GM19043 (cell line): ENCODE measurements at regions not wholly inside any gene's neighbourhood (a gene's known extent, or its start where the extent isn't known, plus 50 kb on each side); places are given as distances from the start of the nearest gene placed in this dataset.

Source experiments
- ATAC-seq: cut with Tn5 transposase; IDR thresholded peaks from one replicate; pipeline ENCODE4 v1.9.1; 2021; ENCODE audit warnings: low read depth; ENCODE audit not compliant: unreplicated experiment

DNA sequence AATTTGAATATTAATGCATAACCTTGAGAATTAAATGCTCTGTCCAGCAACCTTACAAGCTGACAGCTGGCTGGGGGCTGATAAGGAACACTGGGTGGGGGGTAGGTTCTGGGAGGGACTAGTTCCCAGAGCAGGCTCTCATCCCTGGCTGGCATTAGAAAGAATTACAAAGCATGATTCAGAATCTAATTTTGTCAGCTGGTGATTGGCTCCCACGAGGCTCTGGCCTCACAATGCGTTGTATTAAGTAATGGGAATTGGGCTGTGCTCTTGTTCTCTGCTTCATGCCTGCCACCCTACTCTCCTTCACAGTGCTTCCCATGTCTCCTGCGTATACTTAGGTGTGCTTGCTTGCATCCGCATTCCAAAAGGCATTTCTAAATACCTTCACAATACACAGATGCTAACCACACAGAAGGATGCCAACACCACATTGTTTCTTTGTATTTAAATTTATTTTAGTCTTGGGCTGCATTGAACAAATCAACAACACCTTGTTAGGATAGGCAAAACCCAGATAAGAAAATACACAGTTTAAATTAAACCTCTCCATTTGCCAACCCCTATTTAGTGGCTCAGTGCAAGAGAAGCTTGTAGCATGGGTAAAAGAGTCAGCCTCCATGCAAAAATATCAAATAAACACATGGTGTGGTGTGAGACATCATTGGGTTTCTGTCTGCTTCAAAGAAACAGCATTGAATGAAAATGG, 434.5 kb upstream of the JAG1 start:
- no peak for ATAC-seq

DNA sequence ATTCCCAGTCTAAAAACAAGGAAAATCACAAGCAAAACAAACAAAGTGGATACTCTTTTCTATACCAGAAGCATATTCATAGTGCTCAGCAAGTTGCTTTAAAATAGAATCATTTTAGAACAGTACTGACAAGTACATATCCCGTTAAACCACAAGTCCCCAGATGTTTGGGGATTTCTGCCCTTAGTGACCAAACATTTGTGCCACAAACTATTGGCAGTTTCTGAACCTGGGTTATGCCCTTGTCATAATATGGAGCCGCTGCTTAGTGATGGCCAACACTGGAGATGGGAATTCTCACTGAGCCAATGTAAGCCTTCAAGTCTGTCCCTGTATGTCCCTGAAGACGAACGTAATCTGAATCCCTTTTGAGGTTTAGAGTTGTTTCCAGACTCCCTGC, 436.7 kb upstream of the JAG1 start:
- no peak for ATAC-seq

DNA sequence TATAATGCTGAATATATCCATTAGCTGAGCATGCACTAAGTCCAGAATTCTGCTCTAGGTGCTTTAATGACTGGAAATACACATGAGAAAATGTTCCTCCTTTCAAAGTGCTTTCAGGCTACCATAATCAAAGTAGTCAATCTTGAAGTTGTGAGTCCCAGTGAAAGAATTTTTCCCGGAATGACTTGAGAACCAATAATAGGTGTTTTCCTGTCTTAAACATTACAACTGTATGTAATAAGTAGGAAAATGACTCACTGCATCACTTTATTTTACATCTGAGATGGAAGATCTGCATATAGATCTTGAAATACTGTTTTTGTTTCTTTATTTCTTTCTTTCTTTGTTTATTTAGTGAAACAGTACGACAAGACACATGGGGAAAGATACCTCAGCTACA, 437.4 kb upstream of the JAG1 start:
- ATAC-seq: no peak

DNA sequence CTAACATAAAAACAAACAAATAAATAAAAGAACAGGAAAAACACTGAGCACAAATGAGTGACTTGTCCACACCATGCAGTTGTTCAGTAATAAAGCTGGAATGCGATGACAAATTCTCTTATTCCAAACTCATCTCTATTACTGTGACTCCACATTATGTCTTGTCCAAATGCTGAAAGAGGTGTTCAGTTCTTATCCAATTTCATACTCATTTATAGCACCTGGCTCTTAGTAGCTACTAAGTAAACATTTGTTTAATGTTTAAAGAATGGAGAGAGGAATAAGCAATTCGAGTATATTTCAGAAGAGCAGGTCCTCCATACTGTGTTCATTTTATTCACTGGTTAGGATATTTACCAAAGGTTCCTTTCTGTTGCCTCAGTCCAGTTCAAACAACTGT, 439.0 kb upstream of the JAG1 start:
- ATAC-seq: no peak

DNA sequence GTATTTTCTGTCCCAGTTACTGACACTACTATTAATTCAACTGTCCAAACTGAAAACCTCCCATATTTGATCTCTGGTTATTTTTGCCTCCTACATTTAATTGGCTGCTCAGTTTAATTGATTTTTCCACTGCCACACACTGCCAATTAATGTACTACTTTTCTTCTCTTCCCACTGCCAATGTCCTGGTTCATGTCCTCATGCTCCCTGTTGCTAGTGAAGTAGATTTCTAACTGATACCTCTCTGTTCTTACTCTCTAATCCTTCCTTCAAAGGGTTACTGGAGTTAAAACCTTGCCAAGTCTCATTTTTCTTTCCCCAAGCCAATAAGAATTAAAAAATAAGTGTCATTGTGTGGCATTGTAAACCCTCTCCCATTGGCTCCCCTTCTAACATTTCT, 440.6 kb upstream of the JAG1 start:
- ATAC-seq: no peak

DNA sequence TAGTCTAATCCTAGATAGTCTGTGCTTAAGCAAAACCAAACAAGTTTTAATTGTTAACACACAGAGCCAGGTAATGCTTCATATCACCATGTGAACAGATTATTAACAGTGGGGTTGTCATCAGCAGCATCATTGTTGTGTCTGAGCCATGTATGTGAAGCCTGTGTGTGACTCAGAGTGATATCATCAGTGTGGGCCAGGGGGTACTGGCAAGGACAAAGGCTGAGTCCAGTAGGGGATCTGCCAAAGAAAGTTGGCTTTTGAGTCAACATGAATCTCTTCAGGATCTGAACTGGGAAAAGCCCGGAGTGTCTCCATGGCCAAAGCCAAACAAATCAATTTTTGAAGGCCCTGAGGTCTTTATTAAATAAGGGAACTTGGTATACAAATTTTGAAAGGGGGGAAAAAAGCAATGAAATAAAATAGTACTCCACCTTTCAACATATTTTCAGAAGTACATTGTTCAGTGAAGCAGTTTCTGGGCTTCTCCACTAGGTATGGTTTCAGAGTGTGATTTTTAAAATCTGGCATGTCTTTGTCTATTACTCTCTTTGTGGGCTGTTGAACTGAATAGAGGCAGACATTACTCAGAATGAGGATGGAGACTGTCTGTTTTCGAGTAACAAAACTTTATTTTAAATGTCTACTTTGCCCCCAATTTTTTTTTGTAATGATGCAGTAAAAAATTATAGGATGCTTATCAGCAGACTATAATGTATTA, 444.2 kb upstream of the JAG1 start:
- ATAC-seq: no peak

DNA sequence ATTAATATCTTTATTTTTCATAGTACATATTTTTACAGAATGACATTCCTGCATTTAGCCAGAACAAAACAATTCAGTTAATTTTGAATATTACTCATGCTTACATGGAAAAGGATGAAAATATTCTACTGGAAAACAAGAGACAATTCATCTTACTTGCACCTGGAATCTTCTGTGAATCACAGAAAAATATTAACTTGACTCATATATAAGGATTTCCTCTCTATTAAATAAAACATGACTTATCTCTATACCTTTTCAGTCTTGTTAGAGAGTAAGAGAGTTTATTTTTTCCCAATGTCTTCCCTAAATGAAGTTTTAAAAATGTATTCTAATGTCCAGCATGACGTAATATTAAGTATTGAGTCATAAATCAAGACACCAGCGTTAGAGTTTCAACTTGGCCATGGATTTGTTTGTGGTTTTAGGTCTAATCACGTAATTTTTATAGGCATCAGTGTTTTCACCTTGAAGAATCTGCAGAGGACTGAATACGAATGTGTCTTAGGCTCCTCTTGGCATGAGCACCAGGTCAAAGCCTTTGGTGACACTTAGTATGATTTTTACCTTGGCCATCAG, 445.1 kb upstream of the JAG1 start:
- ATAC-seq: no peak

DNA sequence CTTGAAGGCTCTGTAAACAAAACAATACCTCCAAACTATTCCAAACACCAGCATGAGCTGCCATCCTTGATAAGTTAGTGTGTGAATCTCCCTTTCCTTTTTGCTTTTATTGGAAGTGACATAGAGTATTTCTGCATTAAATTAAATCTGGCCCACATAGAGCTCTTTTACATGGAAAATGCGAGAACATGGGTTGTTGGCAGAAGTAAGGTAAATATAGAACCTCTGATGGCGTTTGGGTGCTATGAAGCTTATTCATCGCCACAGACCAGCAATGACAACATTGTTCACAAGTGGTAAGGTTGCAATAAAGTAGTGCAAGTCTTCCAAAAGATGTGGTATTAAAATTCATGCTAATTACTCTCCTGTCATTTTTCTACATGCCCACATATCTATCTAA, 445.8 kb upstream of the JAG1 start:
- ATAC-seq: no peak

DNA sequence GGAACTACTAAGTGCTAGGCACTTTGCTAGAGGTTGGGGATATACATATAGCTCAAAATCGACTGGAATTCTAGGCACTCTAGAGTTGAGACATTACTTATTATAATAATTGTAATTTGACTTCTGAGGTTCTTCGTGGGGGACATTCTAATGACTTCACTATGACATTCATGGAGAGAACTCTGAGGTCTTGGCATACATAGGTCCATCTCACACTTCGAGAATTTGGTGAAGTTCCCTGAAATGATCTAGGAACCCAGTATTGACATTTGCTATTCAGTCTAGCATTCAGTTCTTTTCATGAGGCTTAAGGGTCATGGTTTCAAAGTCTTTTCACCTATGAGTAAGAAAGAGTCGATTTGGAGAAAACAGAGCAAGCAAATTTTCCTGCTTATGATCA, 446.6 kb upstream of the JAG1 start:
- ATAC-seq: no peak

DNA sequence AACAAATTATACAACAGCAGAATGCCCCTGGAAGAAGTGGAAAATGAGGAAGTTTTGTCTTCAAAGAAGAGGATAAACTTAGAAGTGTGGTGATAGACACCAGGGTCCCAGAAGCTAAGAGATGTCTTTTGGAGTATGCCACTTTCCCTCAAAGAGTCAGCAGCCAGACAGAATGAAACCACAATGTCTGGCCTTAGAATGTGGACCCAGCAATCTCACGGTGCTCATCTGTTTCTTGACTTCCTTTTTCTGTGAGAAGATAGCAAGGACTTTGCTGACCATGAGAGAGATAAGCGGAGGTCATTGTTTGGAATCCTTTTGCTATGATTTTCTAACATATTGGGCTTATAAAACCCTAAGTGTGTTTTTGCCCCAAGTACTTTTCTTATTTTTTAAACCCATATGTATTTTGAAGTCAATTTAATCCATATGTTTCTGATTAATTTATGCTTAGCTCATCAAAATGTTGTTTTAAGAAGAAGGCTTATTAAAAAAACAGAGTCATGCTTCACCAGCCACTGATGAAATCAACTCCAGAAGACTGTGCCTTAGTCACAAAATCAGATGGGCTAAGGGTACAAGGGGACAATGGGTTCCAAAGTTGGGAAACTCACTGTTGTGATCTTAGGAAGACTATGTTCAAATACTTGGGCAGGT, 451.2 kb upstream of the JAG1 start:
- ATAC-seq: no peak

DNA sequence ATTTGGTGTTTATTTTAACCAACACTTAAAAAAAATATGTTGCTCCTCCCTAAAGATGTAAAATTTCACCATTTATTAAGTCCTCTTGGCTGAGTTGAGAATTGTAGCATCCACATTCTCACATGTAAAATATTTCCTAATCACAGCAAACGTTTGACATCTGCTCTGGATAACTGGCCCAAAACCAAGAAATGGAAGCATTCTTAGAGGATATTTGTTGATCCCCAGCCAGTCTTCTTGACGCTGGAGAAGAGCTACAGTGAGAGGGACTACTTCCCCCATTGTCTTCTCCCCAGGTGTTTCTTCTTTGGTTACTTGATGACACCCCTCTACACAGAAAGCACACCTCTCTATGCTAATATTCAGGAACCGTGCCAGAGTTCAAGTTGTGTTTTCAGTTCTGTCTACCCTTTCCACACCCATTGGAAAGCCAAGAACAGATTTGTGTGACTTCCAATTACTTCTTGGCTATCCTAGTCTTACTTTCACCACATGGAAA, 454.5 kb upstream of the JAG1 start:
- no peak for ATAC-seq

DNA sequence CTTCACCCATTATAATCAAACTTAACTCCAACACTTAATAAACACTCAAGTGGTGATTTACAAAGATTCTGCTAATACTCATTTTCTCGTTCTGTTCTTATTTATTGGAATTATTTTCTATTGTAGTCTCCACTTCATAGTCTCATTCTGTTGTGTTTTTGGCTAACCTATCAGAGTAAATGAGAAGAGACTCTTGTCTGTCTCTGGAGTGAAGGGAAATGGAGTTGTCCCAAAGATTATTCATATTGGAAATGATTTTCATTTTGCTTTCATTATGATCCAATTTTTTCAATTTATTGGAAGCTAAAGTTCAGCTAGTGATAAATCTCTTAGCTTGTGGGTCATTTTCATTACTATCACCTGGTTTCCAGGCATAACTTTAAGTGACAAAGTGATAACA, 454.9 kb upstream of the JAG1 start:
- ATAC-seq: no peak

DNA sequence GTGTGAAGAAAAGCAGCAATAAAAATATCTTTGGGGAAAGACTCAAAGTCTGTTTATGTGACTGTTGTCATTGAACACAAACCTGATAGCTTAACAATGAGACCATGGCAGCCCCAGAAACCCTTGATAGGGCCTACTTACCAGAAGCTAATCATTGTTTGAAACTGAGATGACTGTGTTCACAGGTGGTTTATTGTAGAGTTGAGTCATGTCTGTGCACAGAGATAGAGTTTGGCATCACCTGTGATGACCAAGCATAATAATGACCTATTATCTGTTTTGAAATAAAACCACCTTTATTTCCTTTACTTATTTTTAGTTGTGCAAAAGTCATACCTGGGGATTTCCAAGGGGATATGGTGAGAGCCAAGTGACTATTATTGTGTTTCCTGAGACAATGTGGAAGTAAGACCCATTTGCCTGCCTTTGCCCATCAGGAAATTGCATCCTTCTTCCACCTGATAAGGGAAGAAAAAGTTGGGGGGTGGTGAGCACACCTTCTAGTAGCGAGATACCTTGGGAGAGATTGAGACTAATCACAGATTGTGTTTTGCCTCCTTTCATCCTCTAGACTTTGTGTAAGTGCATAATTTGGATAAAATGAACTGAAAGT, 456.9 kb upstream of the JAG1 start:
- ATAC-seq: no peak

DNA sequence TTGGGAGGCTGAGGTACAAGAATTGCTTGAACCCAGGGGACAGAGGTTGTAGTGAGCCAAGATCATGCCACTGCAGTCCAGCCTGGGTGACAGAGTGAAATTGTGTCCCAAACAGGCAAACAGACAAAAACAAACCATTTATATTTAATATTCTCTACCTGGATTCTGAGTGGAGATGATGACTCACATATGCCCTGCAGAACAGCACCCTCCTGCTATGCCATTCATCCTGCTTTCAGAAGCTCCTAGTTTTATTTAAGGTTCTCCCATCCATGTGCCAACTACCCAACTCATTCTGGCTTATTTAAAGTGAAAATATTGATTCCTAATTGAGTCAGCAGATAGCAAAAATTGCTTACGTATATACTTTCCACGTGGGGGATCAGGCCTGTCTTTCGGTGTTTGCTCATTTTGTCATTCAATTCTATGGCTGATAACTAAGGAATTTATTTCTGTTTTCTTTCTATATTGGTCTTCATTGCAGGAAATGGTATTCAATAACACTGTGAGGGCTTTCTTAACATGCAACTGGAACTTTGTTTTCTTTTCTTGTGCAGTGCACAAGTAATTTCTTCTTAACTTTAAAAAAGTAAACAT, 459.1 kb upstream of the JAG1 start:
- ATAC-seq: no peak

DNA sequence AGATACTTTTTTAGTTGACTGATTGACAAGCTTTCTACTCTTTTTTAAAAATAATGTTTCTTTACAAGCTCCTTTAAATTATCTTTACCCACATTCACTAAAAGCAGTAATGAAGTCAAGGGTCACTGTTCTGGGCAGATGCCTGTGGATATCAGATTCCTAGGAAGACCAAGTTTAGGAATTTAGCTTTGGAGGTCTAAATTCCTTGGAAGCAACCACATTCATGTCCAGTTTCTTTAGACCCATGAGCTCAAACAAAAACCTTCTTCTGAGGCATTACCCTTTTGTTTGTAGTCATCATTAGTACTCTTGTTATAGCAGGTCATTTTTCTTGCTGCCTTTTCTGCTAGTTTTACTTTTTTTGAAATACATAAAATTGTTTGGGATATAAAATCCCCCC, 462.9 kb upstream of the JAG1 start:
- no peak for ATAC-seq

DNA sequence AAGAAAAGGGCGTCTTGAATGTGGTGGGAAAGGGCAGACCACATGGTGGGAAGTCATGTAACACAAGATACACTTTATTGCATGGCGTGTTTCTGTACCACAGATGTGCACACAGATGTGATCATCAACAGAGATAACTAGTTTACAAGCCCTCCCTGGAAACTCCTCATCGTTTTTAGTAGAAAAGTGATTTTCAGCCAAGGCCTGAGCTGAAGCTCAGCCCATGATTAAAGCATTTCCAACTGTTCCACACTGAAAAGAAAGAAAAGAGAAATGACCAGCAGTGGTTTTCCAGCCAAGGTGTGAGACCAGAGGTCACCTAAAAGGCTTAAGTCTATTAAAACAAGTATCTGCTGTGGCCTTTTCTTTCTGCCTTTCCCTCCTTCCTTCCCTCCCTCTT, 463.9 kb upstream of the JAG1 start:
- ATAC-seq: no peak

DNA sequence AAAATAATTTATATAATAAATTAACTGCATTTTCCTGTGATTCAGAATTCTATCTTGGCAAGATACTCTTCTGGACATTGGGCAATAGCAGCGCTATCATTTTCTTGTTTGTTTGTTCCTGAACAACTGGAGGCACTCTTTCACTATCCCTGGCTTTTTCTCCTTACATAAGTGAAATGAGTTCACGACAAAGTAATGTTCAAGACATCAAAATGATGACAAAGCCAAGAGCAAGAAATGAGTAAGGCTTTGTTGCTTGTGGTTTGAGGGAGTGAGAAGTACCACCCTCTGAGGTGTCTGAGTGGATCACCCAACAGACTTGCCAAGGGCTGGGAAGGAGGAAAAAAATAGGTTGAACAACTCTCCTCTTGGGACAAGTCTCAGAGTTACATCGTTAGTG, 466.6 kb upstream of the JAG1 start:
- no peak for ATAC-seq

DNA sequence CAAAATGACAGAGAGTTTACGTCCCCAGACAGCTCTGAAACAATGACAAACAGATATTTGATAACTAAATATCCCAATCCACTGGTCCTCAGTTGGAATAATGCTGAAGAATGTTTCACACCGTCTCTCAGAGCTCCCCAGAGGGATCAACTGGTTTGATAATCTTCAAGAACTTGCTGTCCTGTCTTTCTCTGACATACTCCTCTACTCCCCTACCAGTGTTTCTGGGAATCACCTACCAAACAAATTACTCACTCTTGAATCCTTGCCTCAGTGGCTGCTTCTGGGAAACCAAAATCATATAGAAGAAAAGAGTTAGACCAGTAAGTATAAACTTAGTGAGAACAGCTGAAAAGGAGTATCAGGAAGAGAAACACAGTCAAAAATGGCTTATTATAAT, 469.7 kb upstream of the JAG1 start:
- no peak for ATAC-seq

DNA sequence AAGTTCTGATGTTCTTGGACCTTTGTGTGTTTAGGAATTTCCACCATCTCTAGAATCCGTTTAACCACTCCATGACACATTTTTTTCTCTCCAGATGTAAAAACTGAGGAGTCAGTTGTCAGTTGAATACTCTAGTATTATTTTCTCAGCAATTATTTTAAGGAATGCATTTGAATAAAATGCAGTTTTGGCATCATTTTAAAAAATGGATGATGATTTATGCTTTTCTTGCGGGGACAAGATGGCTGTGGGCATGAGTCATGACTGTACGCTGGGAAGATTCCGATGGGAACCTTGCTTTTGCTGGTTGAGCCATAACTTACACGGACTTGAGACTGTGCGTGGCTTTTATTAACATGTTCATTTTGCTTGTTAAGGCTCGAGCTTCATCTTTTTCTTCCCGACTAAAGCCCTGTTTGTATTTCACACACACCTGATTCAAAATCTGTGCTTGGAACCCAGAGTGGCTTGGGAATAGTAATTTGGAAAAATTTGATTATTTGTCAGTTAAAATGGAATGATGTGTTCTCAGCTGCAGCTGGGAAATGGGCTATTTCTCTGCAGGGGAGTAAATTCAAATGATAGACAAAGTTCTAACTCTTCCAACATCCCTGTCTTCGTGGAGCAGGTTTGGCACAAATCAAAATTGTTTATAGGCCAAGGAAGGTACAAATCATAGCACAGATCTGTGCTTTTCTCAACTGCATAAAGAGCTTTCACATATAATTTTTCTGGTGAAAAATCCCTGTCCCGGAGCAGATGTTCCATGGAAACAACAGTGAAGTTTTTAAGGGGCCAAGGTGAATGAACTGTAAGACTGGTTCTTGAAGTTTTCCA, 470.5 kb upstream of the JAG1 start:
- ATAC-seq: no peak

DNA sequence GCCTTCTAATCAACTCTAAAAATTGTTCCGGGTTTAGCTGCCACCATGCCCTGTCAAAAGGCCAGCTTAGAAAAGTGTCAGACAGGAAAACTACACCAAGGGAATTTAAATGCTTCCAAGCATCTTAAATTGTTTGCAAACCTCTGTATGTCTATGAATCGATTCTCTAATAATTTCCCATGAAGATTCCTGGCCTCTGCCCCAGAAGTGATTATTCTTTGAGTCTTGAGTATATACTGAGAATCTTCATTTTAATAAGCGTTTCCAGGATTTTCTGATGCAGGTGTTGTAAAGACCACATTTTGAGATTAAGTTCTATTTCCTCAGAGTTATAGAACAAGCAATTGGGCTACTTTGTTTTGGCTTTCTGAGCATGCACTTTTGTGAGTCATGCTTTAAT, 471.8 kb upstream of the JAG1 start:
- ATAC-seq: no peak
